GM23248 (cell line): ENCODE measurements at regions not wholly inside any gene's neighbourhood (a gene's known extent, or its start where the extent isn't known, plus 50 kb on each side); places are given as distances from the start of the nearest gene placed in this dataset.

Source experiments
- EZH2 ChIP-seq: fragments of 200-600 bp; sonication (generic); IDR thresholded peaks from 2 replicates; pipeline ENCODE4 v1.6.1; 2018; ENCODE audit warnings: antibody characterized with exemption, mild to moderate bottlenecking; ENCODE audit not compliant: insufficient read depth, poor library complexity, severe bottlenecking
- EZH2phosphoT487 ChIP-seq: fragments of 200-600 bp; sonication (generic); IDR thresholded peaks from 2 replicates; pipeline ENCODE4 v1.6.1; 2018; ENCODE audit warnings: antibody characterized with exemption, moderate library complexity, mild to moderate bottlenecking, low read depth; ENCODE audit not compliant: insufficient read depth

DNA sequence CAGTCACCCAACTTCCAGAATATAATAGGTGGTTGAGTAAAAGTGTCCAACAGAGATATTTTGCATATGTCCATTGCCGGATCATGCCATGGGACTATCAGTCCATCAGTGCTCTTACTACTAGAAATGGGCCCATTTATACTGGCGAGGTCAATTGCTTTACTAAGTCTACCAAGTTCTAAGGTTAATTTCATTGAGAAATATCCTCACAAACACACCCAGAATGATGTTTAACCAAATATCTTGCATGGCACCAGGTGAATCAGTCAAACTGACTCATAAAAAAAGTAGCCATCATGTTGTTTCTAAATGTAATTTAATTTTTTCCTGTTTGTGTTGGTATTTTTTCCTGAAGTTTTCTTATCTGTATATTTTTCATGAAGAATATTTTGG is 1217.0 kb downstream of the RAPGEF2 start:
- no peak for TF ChIP-seq EZH2
- no peak for TF ChIP-seq EZH2phosphoT487
